IMR-90 (cell line): ENCODE measurements at regions not wholly inside any gene's neighbourhood (a gene's known extent, or its start where the extent isn't known, plus 50 kb on each side); places are given as distances from the start of the nearest gene placed in this dataset.

ENCODE experiments used
- ATAC-seq: fragments of 200-7000 bp; cut with Tn5 transposase; 2 replicates; pipeline ENCODE4 v1.9.1; 2020; ENCODE audit warnings: low read depth, mild to moderate bottlenecking, moderate library complexity
- BruUV-seq: library from RNA; stranded (reverse); fragments of 400-500 nt; replicated peaks from 2 replicates; lab custom pipeline; 2021; lab: Mats Ljungman, UMichigan
- CTCF ChIA-PET: fragments of 300-600 bp; formaldehyde crosslinking; extraction: SDS; loops from one replicate; lab custom pipeline; 2021; ENCODE audit warnings: antibody characterized with exemption; lab: Yijun Ruan, JAX
- POLR2A ChIA-PET: fragments of 300-600 bp; sonication (Branson Sonifier 250); formaldehyde crosslinking; loops from one replicate; lab custom pipeline; 2022; ENCODE audit warnings: antibody characterized with exemption; ENCODE audit not compliant: unreplicated experiment; lab: Charles Lee
- DNase-seq: peaks from one replicate; pipeline ENCODE4 v3.0.0; 2013
- H2AFZ ChIP-seq: replicated peaks from 2 replicates; pipeline ENCODE3; 2013; ENCODE audit warnings: low read length, mild to moderate bottlenecking; ENCODE audit not compliant: poor library complexity
- H2AK5ac ChIP-seq: 2 replicates; pipeline ENCODE4 v1.6.1; 2013; ENCODE audit warnings: low read depth, low read length, inconsistent platforms
- H2AK9ac ChIP-seq: replicated peaks from 2 replicates; pipeline ENCODE3; 2013; ENCODE audit warnings: mild to moderate bottlenecking, low read depth, low read length, moderate library complexity; ENCODE audit not compliant: poor library complexity
- H2BK120ac ChIP-seq: 2 replicates; pipeline ENCODE4 v1.6.1; 2013; ENCODE audit warnings: low read depth, low read length, inconsistent platforms
- H2BK15ac ChIP-seq: 3 replicates; pipeline ENCODE4 v1.6.1; 2013; ENCODE audit warnings: low read depth, low read length, inconsistent platforms
- H2BK20ac ChIP-seq: 2 replicates; pipeline ENCODE4 v1.6.1; 2013; ENCODE audit warnings: low read depth, mild to moderate bottlenecking, inconsistent platforms, low read length, moderate library complexity
- H2BK5ac ChIP-seq: 2 replicates; pipeline ENCODE4 v1.6.1; 2013; ENCODE audit warnings: mild to moderate bottlenecking, low read depth, low read length, inconsistent platforms; ENCODE audit not compliant: poor library complexity, severe bottlenecking
- H3K14ac ChIP-seq: replicated peaks from 2 replicates; pipeline ENCODE4 v1.6.1; 2013; ENCODE audit warnings: low read depth, low read length, inconsistent platforms
- H3K18ac ChIP-seq: 2 replicates; pipeline ENCODE4 v1.6.1; 2013; ENCODE audit warnings: low read depth, low read length, control low read depth
- H3K23ac ChIP-seq: 2 replicates; pipeline ENCODE4 v1.6.1; 2013; ENCODE audit warnings: low read depth, low read length, inconsistent platforms
- H3K27ac ChIP-seq: 2 replicates; pipeline ENCODE4 v1.5.1; 2013; ENCODE audit warnings: mild to moderate bottlenecking, control low read depth, low read length; ENCODE audit not compliant: insufficient read depth
- H3K27me3 ChIP-seq: 2 replicates; pipeline ENCODE4 v1.6.1; 2013; ENCODE audit warnings: low read length; ENCODE audit not compliant: control insufficient read depth, insufficient read depth
- H3K36me3 ChIP-seq: 2 replicates; pipeline ENCODE4 v1.6.1; 2013; ENCODE audit warnings: low read length, mixed read lengths; ENCODE audit not compliant: control insufficient read depth, insufficient read depth
- H3K4ac ChIP-seq: 2 replicates; pipeline ENCODE4 v1.6.1; 2013; ENCODE audit warnings: low read depth, low read length, inconsistent platforms
- H3K4me1 ChIP-seq: 2 replicates; pipeline ENCODE4 v1.6.1; 2013; ENCODE audit warnings: low read length, mixed read lengths; ENCODE audit not compliant: control insufficient read depth, insufficient read depth
- H3K4me2 ChIP-seq: 2 replicates; pipeline ENCODE4 v1.6.1; 2013; ENCODE audit warnings: low read depth, mild to moderate bottlenecking, control low read depth, low read length, moderate library complexity
- H3K4me3 ChIP-seq: 2 replicates; pipeline ENCODE4 v1.5.1; 2013; ENCODE audit warnings: low read depth, mild to moderate bottlenecking, control low read depth, low read length, moderate library complexity; ENCODE audit not compliant: insufficient read depth
- H3K56ac ChIP-seq: 2 replicates; pipeline ENCODE4 v1.6.1; 2013; ENCODE audit warnings: low read length, inconsistent platforms; ENCODE audit not compliant: insufficient read depth; ENCODE audit errors: extremely low read depth
- H3K79me1 ChIP-seq, 2 experiments: 2 replicates each; pipeline ENCODE4 v1.6.1; 2013; ENCODE audit warnings: low read length in 2 of 2, inconsistent platforms in 1 of 2, low read depth in 1 of 2
- H3K9ac ChIP-seq: 2 replicates; pipeline ENCODE4 v1.6.1; 2013; ENCODE audit warnings: low read depth, low read length, control low read depth
- H3K9me1 ChIP-seq: 2 replicates; pipeline ENCODE4 v1.6.1; 2013; ENCODE audit warnings: low read length, inconsistent platforms; ENCODE audit not compliant: insufficient read depth
- H3K9me3 ChIP-seq: 2 replicates; pipeline ENCODE4 v1.6.1; 2013; ENCODE audit warnings: low read length; ENCODE audit not compliant: control insufficient read depth, insufficient read depth
- H4K20me1 ChIP-seq: 2 replicates; pipeline ENCODE4 v1.6.1; 2013; ENCODE audit warnings: low read length, inconsistent platforms; ENCODE audit not compliant: insufficient read depth
- H4K5ac ChIP-seq: 2 replicates; pipeline ENCODE4 v1.6.1; 2013; ENCODE audit warnings: mild to moderate bottlenecking, low read depth, low read length, control low read depth
- H4K8ac ChIP-seq, 2 experiments: 2 replicates each; pipeline ENCODE4 v1.6.1; 2013; ENCODE audit warnings: low read depth in 2 of 2, low read length in 2 of 2, control low read depth in 1 of 2, inconsistent platforms in 1 of 2
- H4K91ac ChIP-seq: 2 replicates; pipeline ENCODE4 v1.6.1; 2013; ENCODE audit warnings: low read depth, low read length, inconsistent platforms; ENCODE audit not compliant: insufficient read depth
- BHLHE40 ChIP-seq: fragments of 150-350 bp; IDR thresholded peaks from 2 replicates; pipeline ENCODE4 v1.6.1; 2016; ENCODE audit warnings: mild to moderate bottlenecking, low read depth, low read length
- CEBPB ChIP-seq: IDR thresholded peaks from 2 replicates; pipeline ENCODE4 v1.6.1; 2012; ENCODE audit warnings: low read depth, low read length, improper control_type of control experiment
- MAFK ChIP-seq: IDR thresholded peaks from 2 replicates; pipeline ENCODE4 v1.6.1; 2012; ENCODE audit warnings: low read depth, low read length, improper control_type of control experiment
- MAZ ChIP-seq: IDR thresholded peaks from 2 replicates; pipeline ENCODE4 v1.6.1; 2012; ENCODE audit warnings: low read depth, mild to moderate bottlenecking, low read length, improper control_type of control experiment, moderate library complexity, borderline replicate concordance
- NFE2L2 ChIP-seq: fragments of 150-350 bp; IDR thresholded peaks from 2 replicates; pipeline ENCODE4 v1.6.1; 2016; ENCODE audit warnings: low read depth, mild to moderate bottlenecking, low read length
- POLR2A ChIP-seq: IDR thresholded peaks from 2 replicates; pipeline ENCODE4 v1.6.1; 2012; ENCODE audit warnings: mild to moderate bottlenecking, low read depth, low read length
- RAD21 ChIP-seq: IDR thresholded peaks from 2 replicates; pipeline ENCODE4 v1.6.1; 2012; ENCODE audit warnings: low read length, improper control_type of control experiment
- RFX5 ChIP-seq: IDR thresholded peaks from 2 replicates; pipeline ENCODE4 v1.8.0; 2012; ENCODE audit warnings: low read depth, mild to moderate bottlenecking, low read length, moderate library complexity
- WGBS, 2 experiments: methylation state at CpG; one replicate each; pipeline versions ENCODE4 v1.1.5 to v1.1.7; 2013; ENCODE audit warnings: missing lambda C conversion rate in 2 of 2; ENCODE audit not compliant: insufficient read length in 1 of 2; ENCODE audit errors: extremely low coverage in 2 of 2; 5-methylcytosine and 5-hydroxymethylcytosine counted together
- dilution Hi-C: fragments of 300-500 bp; cut with HindIII; formaldehyde crosslinking; loops from one replicate; pipeline ENCODE4 v1.14.3; 2018; ENCODE audit warnings: low sequenced_read_pairs; ENCODE audit not compliant: unreplicated experiment
- in situ Hi-C: fragments of 300-500 bp; cut with MboI; formaldehyde crosslinking; loops from 3 replicates; pipeline ENCODE4 v1.14.3; 2019; ENCODE audit warnings: low sequenced_read_pairs, inconsistent platforms, mixed read lengths
- intact Hi-C: fragments of 100-400 bp; cut with micrococcal nuclease; formaldehyde crosslinking; loops from 2 replicates; pipeline ENCODE4 v1.10.0; 2022
- TF ChIP-seq, protein P1 (sequence below): fragments of 150-350 bp; IDR thresholded peaks from 2 replicates; pipeline ENCODE4 v1.6.1; 2017; ENCODE audit warnings: mild to moderate bottlenecking, antibody characterized with exemption, low read length, low read depth
- TF ChIP-seq, protein P2 (sequence below): fragments of 150-350 bp; IDR thresholded peaks from 2 replicates; pipeline ENCODE4 v1.6.1; 2016; ENCODE audit warnings: low read depth, mild to moderate bottlenecking, low read length, moderate library complexity, borderline replicate concordance
- TF ChIP-seq, protein P3 (sequence below): conservative IDR thresholded peaks from 2 replicates; pipeline ENCODE4 v1.5.1; 2012; ENCODE audit warnings: mild to moderate bottlenecking, low read depth, low read length, improper control_type of control experiment

DNA sequence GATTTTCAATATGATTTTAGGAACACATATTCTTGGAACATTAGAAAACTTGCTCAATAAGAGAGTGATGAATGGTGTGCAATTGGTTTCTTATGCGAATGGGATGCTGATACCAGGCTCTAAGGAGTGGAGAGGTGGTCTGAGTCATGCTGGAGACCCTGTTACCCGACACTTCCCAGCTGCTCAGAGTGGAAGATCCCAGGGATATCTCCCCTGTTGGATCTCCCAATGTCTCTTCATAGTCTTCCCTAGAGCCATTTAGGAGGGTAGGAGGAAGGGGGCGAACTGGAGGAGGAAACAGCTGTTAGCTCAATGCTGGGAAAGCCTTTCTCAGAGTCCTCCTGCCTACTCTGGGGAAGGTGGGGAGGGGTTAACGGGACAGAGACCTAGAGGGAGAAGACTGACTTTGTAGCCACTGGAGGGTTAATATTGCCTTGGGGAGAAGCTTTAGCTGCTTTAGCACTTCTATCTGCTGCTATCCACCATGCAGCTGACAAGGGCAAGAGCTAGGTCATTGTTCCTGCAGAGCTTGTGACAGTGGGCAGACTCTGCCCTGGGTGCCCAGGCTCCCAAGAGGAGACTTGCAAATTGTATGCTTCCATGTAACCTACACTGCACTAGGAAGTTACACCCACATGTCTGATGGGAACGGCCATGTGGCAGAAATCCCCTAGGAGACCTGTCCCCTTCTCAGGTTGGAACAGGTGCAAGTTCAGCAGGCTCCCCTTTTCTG lies 301.0 kb downstream of the GADD45G start:
- no peak overlapping the region for H3K9ac ChIP-seq
- no peak for ATAC-seq

More for the DNA sequence above, 301.0 kb downstream of the GADD45G start:
- ChIA-PET CTCF (no interaction called here), POLR2A (no interaction called here)
- no peak overlapping the region for H2AK9ac ChIP-seq
- H3K56ac ChIP-seq: no peak overlapping the region
- no peak overlapping the region for H3K18ac ChIP-seq
- H3K27me3 ChIP-seq: no peaks in the 10 kb centered on the region; the same call in 1 of the 2 replicates
- H3K36me3 ChIP-seq: no peaks in the 10 kb centered on the region
- BruUV-seq: no TSS peak
- WGBS, 2 experiments: 20% methylated on average over 1 of the region's 5 CpGs; no CpG with 5 or more reads in 1 of the 2 experiments
- dilution Hi-C loops: no loop called here
- H2BK20ac ChIP-seq: no peak overlapping the region
- in situ Hi-C loops: no loop called here
- no peak overlapping the region for H2BK5ac ChIP-seq
- no peaks in the 10 kb centered on the region for H4K20me1 ChIP-seq
- H3K23ac ChIP-seq: no peak overlapping the region
- no peaks in the 10 kb centered on the region for H3K9me1 ChIP-seq
- H2AK5ac ChIP-seq: no peak overlapping the region
- TF ChIP-seq, protein P1, sequence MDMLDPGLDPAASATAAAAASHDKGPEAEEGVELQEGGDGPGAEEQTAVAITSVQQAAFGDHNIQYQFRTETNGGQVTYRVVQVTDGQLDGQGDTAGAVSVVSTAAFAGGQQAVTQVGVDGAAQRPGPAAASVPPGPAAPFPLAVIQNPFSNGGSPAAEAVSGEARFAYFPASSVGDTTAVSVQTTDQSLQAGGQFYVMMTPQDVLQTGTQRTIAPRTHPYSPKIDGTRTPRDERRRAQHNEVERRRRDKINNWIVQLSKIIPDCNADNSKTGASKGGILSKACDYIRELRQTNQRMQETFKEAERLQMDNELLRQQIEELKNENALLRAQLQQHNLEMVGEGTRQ: no peak
- no peak for TF ChIP-seq CEBPB
- no peak for TF ChIP-seq MAZ
- no peak for TF ChIP-seq BHLHE40
- TF ChIP-seq NFE2L2: no peak
- TF ChIP-seq RAD21: no peak
- TF ChIP-seq, protein P2, sequence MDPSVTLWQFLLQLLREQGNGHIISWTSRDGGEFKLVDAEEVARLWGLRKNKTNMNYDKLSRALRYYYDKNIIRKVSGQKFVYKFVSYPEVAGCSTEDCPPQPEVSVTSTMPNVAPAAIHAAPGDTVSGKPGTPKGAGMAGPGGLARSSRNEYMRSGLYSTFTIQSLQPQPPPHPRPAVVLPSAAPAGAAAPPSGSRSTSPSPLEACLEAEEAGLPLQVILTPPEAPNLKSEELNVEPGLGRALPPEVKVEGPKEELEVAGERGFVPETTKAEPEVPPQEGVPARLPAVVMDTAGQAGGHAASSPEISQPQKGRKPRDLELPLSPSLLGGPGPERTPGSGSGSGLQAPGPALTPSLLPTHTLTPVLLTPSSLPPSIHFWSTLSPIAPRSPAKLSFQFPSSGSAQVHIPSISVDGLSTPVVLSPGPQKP: no peak
- no peak for TF ChIP-seq POLR2A
- no peak for TF ChIP-seq MAFK
- TF ChIP-seq RFX5: no peak
- TF ChIP-seq, protein P3, sequence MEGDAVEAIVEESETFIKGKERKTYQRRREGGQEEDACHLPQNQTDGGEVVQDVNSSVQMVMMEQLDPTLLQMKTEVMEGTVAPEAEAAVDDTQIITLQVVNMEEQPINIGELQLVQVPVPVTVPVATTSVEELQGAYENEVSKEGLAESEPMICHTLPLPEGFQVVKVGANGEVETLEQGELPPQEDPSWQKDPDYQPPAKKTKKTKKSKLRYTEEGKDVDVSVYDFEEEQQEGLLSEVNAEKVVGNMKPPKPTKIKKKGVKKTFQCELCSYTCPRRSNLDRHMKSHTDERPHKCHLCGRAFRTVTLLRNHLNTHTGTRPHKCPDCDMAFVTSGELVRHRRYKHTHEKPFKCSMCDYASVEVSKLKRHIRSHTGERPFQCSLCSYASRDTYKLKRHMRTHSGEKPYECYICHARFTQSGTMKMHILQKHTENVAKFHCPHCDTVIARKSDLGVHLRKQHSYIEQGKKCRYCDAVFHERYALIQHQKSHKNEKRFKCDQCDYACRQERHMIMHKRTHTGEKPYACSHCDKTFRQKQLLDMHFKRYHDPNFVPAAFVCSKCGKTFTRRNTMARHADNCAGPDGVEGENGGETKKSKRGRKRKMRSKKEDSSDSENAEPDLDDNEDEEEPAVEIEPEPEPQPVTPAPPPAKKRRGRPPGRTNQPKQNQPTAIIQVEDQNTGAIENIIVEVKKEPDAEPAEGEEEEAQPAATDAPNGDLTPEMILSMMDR: no peak
- no peaks in the 10 kb centered on the region for H3K4me1 ChIP-seq
- H4K8ac ChIP-seq: no peak overlapping the region
- DNase-seq: no peak
- no peak overlapping the region for H3K4me3 ChIP-seq
- H3K9me3 ChIP-seq: no peaks in the 10 kb centered on the region
- no peak overlapping the region for H3K4me2 ChIP-seq
- no peak overlapping the region for H3K14ac ChIP-seq
- no peak overlapping the region for H2BK120ac ChIP-seq
- H4K91ac ChIP-seq: no peak overlapping the region
- intact Hi-C loops: no loop called here
- no peak overlapping the region for H3K27ac ChIP-seq
- no peaks in the 10 kb centered on the region for H3K79me1 ChIP-seq
- H2AFZ ChIP-seq: no peak overlapping the region
- no peak overlapping the region for H4K5ac ChIP-seq
- H2BK15ac ChIP-seq: no peak overlapping the region
- no peak overlapping the region for H3K4ac ChIP-seq
